GM03348 (cell line): ENCODE measurements at regions not wholly inside any gene's neighbourhood (a gene's known extent, or its start where the extent isn't known, plus 50 kb on each side); places are given as distances from the start of the nearest gene placed in this dataset.

Experiments
- DNase-seq: peaks from one replicate; pipeline ENCODE4 v3.0.0; 2012; ENCODE audit warnings: low spot score

- DNase-seq = no peak
Measured at GRCh38 chr2:128450211-128451024, 131.8 kb upstream of the HS6ST1 start.

- no peak for DNase-seq
Measured at GRCh38 chr2:128451084-128452023, 132.7 kb upstream of the HS6ST1 start.

DNA sequence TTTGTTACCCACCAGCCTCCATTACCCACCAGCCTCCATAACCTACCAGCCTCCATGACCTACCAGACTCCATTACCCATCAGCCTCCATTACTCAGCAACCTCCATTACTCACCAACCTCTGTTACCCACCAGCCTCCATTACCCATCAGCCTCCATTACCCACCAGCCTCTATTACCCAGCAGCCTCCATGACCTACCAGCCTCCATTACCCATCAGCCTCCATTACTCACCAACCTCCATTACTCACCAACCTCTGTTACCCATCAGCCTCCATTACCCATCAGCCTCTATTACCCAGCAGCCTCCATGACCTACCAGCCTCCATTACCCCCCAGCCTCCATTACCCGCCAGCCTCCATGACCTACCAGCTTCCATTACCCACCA lies 133.3 kb upstream of the HS6ST1 start:
- DNase-seq = no peak

- DNase-seq = no peak
Measured at GRCh38 chr2:128452536-128453530, 134.2 kb upstream of the HS6ST1 start.

GRCh38 chr2:128454980-128455720 lies 136.5 kb upstream of the HS6ST1 start:
- no peak for DNase-seq

GRCh38 chr2:128455721-128456050 lies 137.0 kb upstream of the HS6ST1 start:
- no peak for DNase-seq

GRCh38 chr2:128456281-128456680 lies 137.6 kb upstream of the HS6ST1 start:
- DNase-seq = no peak

DNA sequence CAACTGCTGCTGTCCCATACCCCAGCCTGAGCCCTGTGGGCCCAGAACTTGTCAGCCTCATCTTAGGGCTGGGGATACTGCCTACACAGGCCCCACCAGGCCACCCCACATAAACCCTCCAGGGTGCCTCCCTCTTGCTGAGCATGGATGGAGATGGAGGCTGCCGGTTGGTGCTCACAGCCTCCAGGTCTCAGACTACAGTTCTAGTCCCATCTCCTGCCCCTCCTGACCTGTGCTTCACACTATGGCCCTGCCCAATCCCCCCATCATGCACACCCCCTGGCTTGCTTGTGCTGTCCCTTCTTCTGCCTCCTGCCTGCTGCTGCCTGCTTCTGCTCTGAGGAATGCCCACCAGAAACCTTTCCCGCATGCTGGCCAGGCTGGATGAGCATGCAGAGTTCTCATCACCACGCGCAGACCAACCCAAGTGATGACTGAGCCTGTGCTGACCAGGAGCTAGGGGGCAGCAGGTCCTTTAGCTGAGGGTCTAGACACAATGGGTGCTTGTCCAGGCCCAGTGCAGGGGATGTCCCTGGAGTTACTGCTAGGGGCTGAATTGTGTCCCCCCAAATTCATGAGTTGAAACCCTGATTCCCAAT lies 138.4 kb upstream of the HS6ST1 start:
- no peak for DNase-seq

- DNase-seq = no peak
Measured at GRCh38 chr2:128457716-128458115, 139.0 kb upstream of the HS6ST1 start.

GRCh38 chr2:128458505-128458904 lies 139.8 kb upstream of the HS6ST1 start:
- no peak for DNase-seq

GRCh38 chr2:128464456-128464855 lies 145.8 kb upstream of the HS6ST1 start:
- DNase-seq = no peak

- no peak for DNase-seq
Measured at GRCh38 chr2:128465246-128466170, 146.8 kb upstream of the HS6ST1 start.

DNA sequence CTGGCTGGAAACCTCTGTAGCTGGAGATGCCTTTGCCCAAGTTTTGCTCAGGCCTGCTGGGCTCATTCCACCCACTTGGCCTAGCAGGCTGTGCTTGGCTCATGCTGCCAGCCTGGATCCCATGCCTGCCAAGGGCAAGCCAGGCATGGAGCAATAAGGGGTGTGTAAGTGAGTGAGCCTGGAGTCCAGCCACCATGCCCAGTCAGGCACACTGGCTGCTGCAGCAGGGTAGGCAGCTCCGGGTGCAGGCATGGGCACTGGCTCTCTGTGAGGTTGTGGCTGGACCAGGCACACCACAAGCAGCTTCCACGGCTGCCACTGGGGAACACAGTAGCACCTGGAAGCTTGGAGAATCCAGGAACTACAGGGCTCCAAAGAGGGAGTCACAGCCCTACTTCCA lies 147.7 kb upstream of the HS6ST1 start:
- no peak for DNase-seq

GRCh38 chr2:128466776-128467175 lies 148.1 kb upstream of the HS6ST1 start:
- no peak for DNase-seq

- DNase-seq = no peak
Measured at GRCh38 chr2:128467321-128467969, 148.8 kb upstream of the HS6ST1 start.

- DNase-seq = no peak
Measured at GRCh38 chr2:128468186-128468920, 149.7 kb upstream of the HS6ST1 start.

- DNase-seq = no peak
Measured at GRCh38 chr2:128469203-128469602, 150.5 kb upstream of the HS6ST1 start.

GRCh38 chr2:128469875-128470274 lies 151.2 kb upstream of the HS6ST1 start:
- no peak for DNase-seq

GRCh38 chr2:128472789-128473174 lies 154.1 kb upstream of the HS6ST1 start:
- no peak for DNase-seq
